H1 (cell line): ENCODE measurements at regions not wholly inside any gene's neighbourhood (a gene's known extent, or its start where the extent isn't known, plus 50 kb on each side); places are given as distances from the start of the nearest gene placed in this dataset.

Experiments
- CHD2 ChIP-seq: IDR thresholded peaks from 2 replicates; pipeline ENCODE4 v1.6.1; 2012; ENCODE audit warnings: low read length, improper control_type of control experiment
- PHF8 ChIP-seq: fragments of 200-600 bp; sonication (generic); conservative IDR thresholded peaks from 2 replicates; pipeline ENCODE4 v1.7.1; 2012; ENCODE audit warnings: low read depth, mild to moderate bottlenecking, inconsistent platforms, low read length, moderate library complexity
- POLR2AphosphoS5 ChIP-seq: IDR thresholded peaks from 2 replicates; pipeline ENCODE4 v1.6.1; 2011; ENCODE audit warnings: low read depth, low read length
- ZNF274 ChIP-seq: IDR thresholded peaks from 2 replicates; pipeline ENCODE4 v1.7.0; 2012; ENCODE audit warnings: low read length, borderline replicate concordance; ENCODE audit errors: extremely low read depth
- TF ChIP-seq, protein P1 (sequence below): IDR thresholded peaks from 2 replicates; pipeline ENCODE4 v1.6.1; 2011; ENCODE audit warnings: low read length, improper control_type of control experiment

DNA sequence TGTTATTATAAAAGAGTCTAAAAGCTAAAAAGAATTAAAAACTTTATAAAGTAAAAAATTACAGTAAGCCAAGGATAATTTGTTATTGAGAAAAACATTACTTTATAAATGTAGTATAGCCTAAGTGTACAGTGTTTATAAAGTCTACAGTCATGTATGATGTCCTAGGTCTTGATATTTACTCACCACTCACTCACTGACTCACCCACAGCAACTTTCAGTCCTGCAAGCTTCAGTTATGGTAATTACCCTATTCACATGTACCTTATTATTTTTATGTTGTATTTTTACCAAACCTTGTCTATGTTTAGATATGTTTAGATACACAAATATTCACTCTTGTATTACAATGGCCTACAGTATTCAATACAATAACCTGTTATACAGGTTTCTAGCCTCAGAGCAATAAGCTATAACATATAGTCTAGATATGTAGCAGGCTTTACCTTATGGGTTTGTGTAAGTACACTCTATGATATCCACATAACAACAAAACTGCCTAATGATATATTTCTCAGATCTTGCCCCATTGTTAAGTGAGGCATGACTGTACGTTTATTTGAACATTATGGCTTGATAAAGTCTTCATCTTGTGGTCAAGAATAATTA lies 113.7 kb upstream of the KITLG start (continued):
- no peak for TF ChIP-seq CHD2
- TF ChIP-seq PHF8: no peak
- TF ChIP-seq ZNF274: no peak
- no peak for TF ChIP-seq POLR2AphosphoS5
- TF ChIP-seq, protein P1, sequence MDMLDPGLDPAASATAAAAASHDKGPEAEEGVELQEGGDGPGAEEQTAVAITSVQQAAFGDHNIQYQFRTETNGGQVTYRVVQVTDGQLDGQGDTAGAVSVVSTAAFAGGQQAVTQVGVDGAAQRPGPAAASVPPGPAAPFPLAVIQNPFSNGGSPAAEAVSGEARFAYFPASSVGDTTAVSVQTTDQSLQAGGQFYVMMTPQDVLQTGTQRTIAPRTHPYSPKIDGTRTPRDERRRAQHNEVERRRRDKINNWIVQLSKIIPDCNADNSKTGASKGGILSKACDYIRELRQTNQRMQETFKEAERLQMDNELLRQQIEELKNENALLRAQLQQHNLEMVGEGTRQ: no peak
